Adrenal gland (tissue), 5 donors: ENCODE measurements at regions not wholly inside any gene's neighbourhood (a gene's known extent, or its start where the extent isn't known, plus 50 kb on each side); places are given as distances from the start of the nearest gene placed in this dataset.

Source experiments
- POLR2A ChIP-seq, 2 donors: fragments of 450-650 bp; IDR thresholded peaks; one replicate each; pipeline ENCODE4 v1.6.1; 2017; ENCODE audit warnings: antibody characterized with exemption in 2 of 2, mild to moderate bottlenecking in 2 of 2, moderate library complexity in 1 of 2
- TF ChIP-seq, protein P1 (sequence below), 6 experiments: fragments of 450-650 bp in 4 of 6; fragments of 200-600 bp in 2 of 6; sonication (generic) in 1 of 6; IDR thresholded peaks; 1 replicate in 5 of 6; 2 replicates in 1 of 6; pipeline versions ENCODE4 v1.5.1 to v1.8.0; 2016 to 2021; ENCODE audit warnings: antibody characterized with exemption in 6 of 6, mild to moderate bottlenecking in 2 of 6, moderate library complexity in 1 of 6
- donor health status: DM: no; HTN: no; CAD: no.

DNA sequence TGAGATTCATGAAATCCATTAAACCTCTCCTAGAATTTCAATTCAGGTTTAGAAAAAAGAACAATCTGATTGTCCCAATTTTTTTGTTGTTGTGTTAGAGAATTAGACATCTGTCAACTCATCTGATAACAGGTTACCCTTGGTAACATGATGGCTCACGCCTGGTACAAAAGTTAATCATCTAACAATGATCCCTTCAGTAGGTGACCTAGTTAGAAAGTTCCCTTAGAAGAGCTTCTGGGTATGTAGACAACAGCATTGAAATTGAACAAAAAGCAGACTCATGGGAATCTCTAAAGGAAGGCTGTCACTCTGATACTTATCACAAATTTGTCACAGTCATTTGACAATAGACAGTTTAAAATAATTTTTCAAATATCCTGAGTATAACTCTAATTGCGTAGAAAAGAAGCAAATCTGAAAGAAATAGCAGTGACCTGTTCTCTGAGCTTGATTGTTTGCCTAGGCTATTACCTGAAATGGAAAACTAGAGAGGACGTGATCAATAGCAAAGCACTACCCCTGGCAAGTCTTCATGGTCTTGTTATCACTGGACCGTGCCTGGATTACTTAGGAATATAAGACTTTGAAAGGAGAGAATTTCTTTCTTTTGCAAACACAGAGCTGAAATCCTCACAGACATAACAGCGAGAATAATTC is 880.4 kb upstream of the AGA start:
- no peak for TF ChIP-seq POLR2A (IDR thresholded peaks at IDR 0.05)
- TF ChIP-seq, protein P1, sequence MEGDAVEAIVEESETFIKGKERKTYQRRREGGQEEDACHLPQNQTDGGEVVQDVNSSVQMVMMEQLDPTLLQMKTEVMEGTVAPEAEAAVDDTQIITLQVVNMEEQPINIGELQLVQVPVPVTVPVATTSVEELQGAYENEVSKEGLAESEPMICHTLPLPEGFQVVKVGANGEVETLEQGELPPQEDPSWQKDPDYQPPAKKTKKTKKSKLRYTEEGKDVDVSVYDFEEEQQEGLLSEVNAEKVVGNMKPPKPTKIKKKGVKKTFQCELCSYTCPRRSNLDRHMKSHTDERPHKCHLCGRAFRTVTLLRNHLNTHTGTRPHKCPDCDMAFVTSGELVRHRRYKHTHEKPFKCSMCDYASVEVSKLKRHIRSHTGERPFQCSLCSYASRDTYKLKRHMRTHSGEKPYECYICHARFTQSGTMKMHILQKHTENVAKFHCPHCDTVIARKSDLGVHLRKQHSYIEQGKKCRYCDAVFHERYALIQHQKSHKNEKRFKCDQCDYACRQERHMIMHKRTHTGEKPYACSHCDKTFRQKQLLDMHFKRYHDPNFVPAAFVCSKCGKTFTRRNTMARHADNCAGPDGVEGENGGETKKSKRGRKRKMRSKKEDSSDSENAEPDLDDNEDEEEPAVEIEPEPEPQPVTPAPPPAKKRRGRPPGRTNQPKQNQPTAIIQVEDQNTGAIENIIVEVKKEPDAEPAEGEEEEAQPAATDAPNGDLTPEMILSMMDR (IDR thresholded peaks at IDR 0.05) = no peak
